ENCODE measurements at regions not wholly inside any gene's neighbourhood (a gene's known extent, or its start where the extent isn't known, plus 50 kb on each side); places are given as distances from the start of the nearest gene placed in this dataset.
"Not testable (repeated sequence)": the region's sequence is repeated elsewhere in the genome, so short reads cannot be mapped to it uniquely, and the experiment has no call there.

DNA sequence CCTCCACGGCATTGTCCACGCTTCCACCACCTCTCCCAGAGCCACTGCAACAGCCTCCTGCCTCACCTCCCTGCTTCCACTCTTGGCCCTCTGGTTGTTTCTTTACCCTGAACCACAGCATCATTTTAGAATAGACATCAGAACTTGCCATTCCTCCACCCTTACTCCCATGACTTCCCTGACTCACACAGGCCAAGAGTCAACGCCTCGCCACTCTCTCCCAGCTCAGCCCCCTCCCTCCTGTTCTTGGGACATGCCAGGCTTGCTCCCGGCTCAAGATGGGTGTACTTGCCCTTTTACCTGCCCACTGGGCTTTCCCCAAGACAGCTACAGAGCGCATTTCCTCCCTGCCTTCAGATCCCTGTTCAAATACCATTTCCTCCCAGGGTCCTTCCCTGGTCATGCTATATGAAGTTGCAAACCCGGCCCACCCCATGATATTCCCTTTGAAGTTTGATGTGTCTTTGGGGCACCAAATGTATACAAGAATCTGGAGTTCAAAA is 429.1 kb downstream of the RPS24 start:
- no peak for DNase-seq

DNA sequence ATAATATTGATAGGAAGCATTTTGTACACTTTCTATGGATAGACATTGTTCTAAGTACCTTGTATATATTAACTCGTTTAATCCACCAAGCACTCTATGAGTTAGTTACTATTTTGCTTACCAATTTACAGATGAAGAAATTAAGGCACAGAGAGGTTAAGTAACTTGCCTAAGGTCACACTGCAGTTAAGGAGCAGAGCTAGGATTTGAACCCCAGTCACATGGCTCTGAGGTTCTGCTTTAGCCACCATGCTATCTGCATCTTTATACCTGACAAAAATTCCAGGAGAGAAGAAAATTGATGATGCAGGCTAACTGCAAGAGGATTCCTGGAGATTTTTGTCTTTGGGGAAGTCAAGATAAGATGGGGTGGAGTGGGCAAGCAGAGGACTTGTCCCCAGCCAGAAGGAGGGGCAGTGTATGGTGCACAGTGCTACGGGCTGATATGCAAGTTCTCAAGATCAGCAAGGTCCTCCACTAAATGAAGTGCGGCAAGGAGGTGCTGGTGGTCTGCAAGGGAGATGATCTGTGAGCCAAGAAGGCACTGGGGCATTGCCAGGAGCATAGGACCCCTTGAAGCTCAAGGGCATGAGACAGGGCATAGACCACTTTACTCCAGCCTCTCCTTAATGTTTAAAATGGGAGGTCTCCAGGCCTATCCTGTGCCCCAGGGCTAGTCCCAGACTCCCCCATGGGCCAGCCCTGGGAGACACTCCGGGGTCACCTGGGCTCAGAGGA is 430.6 kb downstream of the RPS24 start:
- no peak for DNase-seq

DNA sequence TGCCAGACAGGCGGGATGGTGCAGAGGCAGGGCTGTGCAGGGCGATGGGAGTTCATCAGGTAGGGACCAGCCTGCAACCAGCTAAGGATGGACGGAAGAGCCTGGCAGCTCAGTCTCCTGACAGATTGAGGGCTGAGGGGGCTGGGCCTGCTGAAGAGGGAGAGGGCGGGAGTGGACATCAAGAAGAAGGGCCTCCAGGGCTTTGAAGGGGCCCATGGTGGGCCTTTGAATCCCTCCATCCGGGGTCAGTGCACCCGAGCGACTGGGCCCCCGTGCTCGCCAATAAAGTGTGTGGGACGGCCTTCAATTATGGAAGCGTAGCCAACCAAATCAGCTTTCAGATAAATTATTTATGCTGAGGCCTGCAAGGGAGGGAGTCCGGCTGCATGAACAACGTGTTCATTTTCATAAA is 431.2 kb downstream of the RPS24 start:
- no peak for DNase-seq

DNA sequence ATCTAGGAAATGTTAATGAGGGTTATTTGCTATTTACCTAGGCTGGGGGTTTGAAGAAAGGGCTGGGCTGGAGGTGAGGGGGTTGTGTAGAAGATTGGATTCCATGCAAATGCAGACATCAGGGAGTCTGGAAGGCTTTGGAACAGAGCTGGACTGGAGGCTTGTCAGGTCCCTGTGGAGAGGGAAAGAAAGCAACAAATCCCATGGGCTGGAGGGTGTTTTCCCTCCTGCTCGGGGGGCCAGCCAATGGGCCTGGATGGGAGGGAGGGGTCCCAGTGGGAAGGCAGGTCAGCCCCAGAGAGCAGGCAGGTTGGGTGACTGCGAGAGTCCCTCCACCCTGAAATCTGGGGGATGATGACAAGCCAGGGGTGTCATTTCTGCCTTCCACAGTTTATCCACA is 431.8 kb downstream of the RPS24 start:
- DNase-seq = no peak

DNA sequence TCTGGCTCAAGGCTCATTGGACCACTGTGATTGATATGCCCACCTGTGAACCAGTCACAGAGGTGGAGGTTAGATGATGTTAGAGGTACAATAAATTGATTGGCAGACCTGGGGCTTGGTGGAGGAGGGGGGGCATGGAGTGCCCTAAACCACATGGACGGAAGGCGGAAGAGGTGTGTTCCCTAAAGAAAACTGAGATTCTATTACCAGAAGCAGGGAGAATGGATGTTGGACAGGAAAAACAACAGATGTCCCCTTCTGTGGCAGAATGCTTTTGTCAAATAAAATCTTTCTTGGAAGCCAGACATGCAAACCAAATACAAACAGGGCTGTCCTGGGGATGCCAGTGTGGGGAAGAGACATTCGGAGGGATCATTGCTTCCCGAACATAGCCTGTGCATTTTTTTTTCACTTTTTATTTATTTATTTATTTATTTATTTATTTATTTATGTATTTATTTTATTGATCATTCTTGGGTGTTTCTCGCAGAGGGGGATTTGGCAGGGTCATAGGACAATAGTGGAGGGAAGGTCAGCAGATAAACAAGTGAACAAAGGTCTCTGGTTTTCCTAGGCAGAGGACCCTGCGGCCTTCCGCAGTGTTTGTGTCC is 433.9 kb downstream of the RPS24 start:
- DNase-seq = no peak

DNA sequence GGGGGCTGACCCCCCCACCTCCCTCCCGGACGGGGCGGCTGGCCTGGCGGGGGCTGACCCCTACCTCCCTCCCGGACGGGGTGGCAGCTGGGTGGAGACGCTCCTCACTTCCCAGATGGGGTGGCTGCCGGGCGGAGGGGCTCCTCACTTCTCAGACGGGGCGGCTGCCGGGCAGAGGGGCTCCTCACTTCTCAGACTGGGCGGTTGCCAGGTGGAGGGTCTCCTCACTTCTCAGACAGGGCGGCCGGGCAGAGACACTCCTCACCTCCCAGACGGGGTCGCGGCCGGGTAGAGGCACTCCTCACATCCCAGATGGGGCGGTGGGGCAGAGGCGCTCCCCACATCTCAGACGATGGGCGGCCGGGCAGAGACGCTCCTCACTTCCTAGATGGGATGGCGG is 435.1 kb downstream of the RPS24 start:
- DNase-seq = not testable (repeated sequence)

DNA sequence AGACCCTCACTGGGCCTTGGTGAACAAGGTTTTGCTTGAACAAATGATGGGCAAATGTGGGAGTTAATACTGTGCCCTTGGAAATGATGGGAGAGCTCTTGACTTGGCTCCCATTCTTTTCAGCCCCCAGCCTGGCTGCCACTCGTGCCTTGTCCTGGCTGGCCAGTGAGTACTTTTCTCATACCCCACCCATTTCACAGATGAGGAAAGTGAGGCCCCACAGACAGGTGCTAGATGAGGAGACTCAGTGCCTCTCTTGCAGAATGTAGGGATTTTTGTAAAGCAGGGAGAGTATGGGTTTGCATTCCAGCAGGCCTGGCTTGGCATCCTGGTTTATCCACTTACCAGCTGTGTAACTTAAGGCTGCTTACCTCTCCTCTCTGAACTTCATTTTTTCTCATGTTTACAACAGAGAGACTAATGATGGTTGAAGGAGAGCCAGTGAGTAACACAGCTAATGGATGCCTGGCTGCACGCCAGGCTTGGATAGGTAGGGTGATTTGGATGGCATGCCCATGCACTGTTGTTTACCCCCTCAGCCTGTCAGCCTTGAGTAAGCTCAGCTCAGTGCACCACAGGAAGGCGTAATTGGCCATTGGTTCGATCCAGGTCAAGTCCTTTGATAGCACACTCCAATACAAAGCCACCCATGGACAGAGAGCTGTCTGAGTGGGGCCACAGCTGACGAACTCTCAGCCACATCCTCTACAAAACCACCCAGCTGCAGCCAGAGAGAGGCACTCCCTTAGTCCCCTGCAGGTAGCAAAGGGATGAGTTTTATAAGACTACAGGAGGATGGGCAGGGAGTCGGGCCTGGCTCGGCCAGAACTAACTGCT is 436.8 kb downstream of the RPS24 start:
- DNase-seq = no peak

DNA sequence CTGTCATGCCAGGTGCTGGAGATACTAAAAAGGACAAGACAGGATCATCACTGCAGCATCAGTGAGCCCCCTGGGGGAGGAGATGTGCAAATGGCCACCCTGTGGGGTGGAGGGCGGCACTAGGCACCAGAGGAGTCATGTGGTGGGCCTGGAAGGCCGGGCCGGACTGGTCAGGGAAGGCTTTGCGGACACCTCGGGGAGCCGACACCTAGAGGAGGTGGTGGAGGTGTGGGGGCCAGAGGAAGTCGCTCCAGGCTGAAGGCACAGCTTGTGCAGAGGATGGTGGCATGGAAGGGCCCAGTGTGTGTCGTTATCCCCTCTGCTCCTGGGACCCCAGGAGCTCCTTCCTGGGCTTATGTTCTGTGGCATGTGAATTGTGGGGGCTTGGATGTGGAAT is 437.7 kb downstream of the RPS24 start:
- no peak for DNase-seq

DNA sequence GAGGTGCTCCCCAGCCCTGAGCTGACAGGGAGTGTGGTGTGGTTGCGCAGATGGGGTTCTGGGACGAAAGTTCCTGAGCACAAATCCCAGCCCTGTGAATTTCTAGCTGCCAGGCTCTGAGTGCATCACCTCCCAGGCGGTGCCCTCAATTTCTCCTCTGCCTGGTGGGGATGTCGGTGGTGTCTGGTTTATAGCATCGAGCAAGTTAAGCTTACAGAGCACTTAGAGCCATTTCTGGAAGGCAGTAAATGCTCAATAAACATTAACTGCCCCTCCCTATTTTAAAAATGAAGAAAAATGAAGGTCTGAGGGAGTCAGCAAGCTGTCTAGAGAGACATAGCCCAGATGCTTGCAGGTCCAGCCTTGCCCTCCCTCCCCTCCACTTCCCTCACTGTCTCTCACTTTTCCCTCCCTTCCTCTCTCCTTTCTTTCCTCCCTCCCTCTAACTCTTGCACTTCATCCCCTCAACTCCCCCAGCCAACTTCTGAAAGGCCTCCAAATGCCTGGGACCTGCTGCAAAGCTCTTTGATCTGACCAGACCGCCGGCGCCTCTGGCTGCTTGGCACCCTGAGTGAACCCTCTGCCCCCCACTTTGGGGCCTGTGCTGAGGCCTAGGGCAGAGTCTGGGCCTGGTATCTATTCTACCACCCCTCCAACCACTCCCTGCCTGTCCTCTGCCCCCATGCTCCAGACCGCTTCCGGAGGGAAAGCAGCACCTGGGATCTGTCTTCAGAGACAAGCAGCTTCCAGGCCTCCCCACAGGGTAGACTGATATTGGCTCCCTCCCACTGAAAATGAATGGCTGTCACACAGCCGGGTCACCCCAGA is 438.3 kb downstream of the RPS24 start:
- DNase-seq = no peak

DNA sequence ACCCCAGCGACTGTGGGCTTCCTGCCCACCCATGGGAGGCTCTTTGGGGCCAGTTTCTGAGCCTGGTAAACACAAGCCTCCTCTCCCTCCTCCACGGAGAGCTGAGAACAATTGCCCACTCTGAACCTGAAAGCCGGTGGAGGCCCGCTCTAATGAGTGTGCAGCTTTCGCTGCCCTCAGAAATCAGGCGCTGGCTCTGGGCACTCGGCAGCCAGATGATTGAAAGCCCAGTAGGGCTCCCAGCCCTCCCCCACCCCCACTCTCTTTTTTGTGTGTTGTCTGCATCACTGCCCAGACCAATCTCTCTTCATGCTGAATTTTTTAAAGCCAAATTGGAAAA is 438.9 kb downstream of the RPS24 start:
- DNase-seq = no peak

DNA sequence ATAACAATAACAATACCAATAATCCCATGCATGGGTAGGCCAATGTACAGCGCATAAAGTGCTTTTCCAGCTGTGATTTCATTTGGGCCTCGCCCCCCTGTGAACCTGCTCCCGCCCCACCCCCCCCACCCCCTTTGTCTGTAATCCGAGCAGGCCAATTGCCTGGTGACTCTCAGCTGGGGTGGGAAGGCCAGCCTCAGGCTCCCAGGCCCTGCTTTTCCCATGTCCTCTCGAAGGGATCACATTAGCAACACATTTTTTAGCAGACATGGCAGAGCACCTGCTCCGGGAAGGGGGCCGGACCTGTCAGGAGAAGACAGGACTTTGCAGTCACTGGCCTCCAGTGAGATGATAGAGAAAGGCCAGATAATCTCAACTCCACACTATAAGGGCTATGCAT is 439.3 kb downstream of the RPS24 start:
- DNase-seq = no peak

DNA sequence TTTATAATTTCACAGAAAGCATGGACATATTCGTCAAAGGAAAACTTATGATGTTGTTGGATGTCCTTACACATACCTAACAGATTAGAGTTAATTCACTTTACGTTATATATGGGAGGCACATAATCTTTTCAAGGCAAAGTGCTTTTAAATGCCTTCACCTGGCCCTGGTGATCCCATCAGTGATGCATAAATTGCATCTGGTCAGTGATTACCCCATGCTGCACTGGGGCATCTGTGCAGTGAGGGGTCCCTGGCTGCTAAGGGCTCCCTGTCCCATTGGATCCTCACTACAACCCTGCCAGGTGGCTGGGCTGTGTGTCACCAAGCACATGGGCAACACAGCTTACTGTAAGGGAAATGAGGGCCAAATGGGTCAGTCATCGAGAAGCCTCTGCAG is 441.1 kb downstream of the RPS24 start:
- DNase-seq = no peak

DNA sequence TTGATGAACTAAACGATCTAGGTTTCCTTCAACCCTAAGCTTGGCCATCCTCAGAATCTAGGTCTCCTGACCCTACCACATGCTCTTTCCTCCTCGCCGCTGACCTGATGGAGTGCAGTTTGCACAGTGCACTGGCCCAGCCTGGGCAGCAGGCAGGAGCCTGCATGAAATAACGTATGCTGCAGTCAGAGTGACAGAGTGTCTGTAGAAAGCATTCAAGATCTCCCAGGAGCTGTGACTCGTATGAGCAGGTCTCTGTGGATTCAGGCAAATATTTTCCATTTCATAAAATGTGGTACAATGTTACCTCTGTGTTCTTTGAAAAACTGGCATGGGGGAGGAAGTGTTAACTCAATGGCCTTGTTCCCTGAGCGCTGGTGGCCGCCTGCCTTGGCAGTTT is 441.8 kb downstream of the RPS24 start:
- no peak for DNase-seq

DNA sequence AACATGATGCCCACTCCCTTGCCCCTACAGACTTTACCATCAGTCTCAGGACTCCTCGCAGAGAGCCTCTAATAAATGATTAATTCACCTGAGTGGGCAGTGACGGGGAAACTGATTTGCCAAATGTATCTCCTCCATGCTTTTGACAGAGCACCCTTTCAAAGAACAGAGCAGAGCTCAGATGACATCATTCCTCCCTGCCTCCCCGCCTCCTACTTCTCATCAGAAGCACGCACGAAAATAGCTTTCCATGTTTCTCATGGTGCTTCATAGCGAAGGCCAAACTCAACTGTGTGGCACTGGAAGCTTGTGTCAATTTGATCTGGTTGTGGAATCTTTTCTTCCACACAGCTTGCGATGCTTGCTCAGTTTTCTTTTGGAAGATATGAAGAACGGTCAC is 442.5 kb downstream of the RPS24 start:
- DNase-seq = no peak

DNA sequence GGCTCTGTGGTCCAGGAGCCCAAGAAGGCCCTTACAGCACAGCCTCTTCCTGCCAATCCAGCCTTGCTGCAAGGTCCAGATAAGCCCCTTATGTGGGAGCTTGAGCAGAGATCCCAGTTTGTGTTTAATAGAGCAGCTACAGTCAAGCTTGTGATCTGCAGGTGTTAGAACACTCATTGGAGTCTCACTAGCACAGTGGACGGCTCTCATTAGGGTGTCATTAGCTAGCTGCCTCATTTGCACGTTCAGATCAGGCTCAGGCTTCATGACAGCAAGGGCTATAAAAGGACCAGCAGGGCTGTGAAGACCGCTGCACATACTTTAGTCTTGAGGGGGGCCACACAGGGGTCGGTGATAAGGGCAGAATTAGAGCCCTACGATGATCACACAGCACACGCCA is 443.2 kb downstream of the RPS24 start:
- DNase-seq = no peak

DNA sequence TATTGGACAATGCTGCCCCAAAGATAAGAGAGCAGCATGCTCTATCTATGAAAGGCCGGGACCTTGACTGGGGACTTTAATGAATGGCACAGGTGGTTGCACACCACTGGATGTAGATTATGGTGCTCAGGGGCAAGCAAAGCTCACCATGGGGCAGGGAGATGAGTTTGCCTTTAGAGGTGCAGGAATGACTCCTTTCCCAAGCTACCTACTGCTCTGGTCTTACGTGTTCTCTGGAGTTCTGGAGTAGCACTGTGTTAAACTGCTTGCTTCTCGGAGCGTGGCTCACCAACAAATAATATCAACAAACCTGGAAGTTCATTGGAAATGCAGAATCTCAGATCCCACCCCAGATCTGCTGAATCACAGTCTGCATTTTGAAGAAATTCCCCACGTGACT is 445.3 kb downstream of the RPS24 start:
- DNase-seq = no peak

DNA sequence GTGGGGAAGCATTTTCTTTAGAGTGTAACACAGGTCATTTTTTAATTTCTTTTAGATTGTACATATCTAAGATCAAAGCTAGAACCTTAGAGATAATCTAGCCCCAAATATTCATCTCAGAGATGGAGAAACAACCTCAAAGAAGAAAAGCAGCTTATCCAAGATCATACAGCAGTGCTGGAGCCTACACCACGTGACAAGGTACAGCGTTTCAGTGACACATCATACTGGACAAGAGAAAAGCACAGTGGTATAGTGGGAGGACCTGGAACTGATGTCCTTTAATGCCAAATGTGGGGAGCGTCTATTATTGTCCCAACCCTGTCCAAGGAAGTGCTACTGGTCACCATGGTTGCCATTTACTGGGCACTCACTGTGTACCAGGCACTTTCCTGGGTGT is 445.8 kb downstream of the RPS24 start:
- DNase-seq = no peak

DNA sequence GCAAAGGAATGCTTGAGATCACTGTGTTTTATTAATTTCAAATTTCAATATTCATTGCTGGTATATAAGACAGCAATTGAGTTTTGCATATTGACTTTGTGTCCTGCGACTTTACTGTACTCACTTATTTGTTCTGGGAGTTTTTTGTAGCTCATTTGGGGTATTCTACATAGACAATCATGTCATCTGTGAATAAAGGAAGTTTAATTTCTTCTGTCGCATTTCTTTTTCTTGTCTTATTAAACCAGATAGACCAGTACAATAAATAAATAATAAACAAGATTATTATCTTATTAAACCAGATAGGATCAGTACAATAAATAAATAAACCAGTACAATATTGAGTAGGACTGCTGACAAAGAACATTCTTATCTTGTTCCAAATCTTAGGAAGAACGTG is 448.2 kb downstream of the RPS24 start:
- DNase-seq = no peak

DNA sequence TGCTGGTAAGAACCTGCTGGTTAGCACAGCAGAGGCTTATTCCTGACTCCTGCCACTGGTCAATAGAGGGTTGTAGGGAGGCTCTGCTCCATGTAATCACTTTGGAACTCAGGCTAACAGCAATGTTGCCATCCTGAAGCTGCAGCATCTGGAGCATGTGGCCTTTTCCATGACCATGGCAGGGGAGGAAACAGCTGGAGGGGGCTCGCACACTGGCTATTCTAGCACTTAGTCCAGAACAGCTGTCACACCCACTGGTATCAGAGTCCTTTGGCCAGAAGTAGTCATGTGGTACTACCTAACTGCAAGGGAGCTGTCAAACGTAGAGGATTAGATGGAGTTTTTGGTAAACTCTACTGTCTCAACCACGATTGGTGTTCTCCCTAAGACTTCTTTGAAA is 450.0 kb downstream of the RPS24 start:
- no peak for DNase-seq

DNA sequence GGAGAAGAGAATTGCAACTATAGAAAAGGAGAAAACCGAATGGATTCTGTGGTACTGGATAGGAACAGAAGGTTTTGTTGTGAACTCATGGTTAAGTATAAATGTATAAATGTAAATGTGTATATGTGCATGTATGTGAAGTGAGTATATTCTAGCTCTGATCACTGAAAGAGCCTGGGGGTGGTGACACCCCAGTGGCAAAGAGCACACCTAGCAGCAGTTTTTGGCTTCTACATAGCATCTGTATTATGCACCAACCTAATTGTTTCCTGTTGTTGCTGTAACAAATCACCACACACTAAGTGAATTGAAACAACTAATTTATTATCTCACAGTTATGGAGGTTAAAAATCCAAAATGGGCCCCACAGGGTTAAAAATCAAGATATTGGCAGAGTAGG is 455.4 kb downstream of the RPS24 start:
- DNase-seq = no peak

DNA sequence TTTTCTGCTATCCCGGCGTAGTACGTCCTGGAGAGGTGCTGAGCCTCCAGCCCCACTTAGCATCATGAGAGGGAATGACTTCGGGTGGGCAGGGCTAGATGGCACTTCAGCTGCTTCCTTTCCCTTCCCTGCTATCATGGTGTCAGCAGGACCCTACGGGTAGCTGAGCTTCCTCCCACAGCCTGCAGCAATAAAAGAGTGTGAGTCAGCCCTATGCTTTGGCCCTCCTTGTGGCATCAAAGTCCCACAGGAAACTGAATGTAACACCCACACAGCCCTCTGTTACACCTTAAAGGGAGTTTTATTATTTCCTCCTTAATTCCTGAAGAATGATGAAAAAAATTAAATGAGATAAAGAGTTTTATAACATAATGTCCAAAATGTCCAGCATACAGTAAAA is 458.1 kb downstream of the RPS24 start:
- no peak for DNase-seq

DNA sequence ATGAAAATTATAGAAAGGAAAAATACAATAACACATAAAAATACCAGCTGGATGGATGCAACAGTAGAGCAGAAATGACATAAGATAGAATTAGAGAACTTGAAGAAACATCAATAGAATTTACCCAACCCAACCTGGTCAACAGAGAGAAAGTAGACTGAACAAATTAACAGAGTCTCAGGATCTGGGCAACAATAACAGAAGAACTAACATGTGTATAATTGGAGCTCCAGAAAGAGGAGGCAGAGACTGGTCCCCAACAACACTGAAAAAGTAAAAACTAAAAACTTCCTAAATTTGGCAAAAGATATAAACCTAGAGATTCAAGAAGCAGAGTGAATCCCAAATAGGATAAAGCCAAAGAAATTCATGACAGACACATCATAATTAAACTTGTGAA is 458.8 kb downstream of the RPS24 start:
- DNase-seq = no peak

DNA sequence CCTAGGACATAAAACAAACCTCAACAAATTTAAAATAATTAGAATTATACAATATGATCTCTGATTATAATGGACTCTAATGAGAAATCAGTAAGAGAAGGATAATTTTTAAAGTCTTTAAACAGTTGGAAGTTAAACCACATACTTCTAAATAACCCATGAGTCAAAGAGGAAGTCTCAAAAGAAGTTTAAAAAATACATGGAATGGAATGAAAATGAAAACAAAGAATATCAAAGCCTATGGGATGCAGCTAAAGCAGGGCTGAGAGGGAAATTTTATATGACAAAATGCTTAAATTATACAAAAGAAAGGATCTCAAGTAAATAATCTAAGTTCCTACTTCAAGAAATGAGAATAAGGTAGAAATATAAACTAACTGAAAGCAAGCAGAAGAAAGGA is 460.5 kb downstream of the RPS24 start:
- DNase-seq = no peak
